Gastrocnemius medialis (tissue), 4 donors: ENCODE measurements at regions not wholly inside any gene's neighbourhood (a gene's known extent, or its start where the extent isn't known, plus 50 kb on each side); places are given as distances from the start of the nearest gene placed in this dataset.

Source experiments
- CTCF ChIP-seq, 5 experiments: fragments of 450-650 bp in 3 of 5; fragments of 200-600 bp in 2 of 5; sonication (generic) in 2 of 5; IDR thresholded peaks in 4 of 5; conservative IDR thresholded peaks in 1 of 5; 1 replicate in 4 of 5; 2 replicates in 1 of 5; pipeline ENCODE4 v1.5.1; 2016 to 2019; ENCODE audit warnings: antibody characterized with exemption in 5 of 5, mild to moderate bottlenecking in 3 of 5, moderate library complexity in 3 of 5
- POLR2A ChIP-seq, 2 donors: fragments of 450-650 bp; IDR thresholded peaks; one replicate each; pipeline ENCODE4 v1.6.1; 2017; ENCODE audit warnings: antibody characterized with exemption in 2 of 2, mild to moderate bottlenecking in 2 of 2, moderate library complexity in 2 of 2

DNA sequence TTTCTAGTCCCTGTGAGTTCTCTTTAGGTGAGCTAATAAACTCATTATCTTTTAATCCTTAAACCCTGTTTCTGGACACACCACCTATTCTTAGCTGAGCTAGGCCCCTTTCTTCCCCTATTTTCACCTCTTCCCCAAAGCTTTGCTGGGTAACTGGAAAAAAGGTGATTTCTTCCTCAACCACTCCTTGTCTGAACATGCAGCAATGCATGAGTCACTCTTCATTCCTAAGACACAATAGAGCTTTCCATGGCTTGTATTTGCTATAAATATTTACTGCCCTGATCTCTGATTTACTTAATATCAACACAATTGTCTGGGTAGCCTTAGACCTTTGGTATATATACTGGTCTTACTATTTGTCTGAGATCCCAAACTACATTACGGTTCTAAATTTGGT, 370.9 kb downstream of the KLF5 start:
- TF ChIP-seq CTCF (IDR thresholded peaks at IDR 0.05 in 4 of 5, conservative IDR thresholded peaks at IDR 0.05 in 1 of 5) (no peak), POLR2A (IDR thresholded peaks at IDR 0.05) (no peak)
